SK-N-SH treated with all-trans-retinoic acid at 6 μM for 48 hours (cell line): ENCODE measurements at regions not wholly inside any gene's neighbourhood (a gene's known extent, or its start where the extent isn't known, plus 50 kb on each side); places are given as distances from the start of the nearest gene placed in this dataset.

ENCODE experiments used
- ATAC-seq: fragments of 200-7000 bp; cut with Tn5 transposase; 3 replicates; pipeline ENCODE4 v1.9.1; 2020; ENCODE audit warnings: mild to moderate bottlenecking, moderate library complexity
- ARNTL ChIP-seq: fragments of 450-650 bp; formaldehyde crosslinking; IDR thresholded peaks from 2 replicates; pipeline ENCODE4 v1.5.0; 2020; ENCODE audit warnings: low read depth, mild to moderate bottlenecking, moderate library complexity, borderline replicate concordance
- BACH2 ChIP-seq: fragments of 250-450 bp; sonication (Bioruptor Pico); IDR thresholded peaks from 2 replicates; pipeline ENCODE4 v1.9.0; 2021; ENCODE audit warnings: mild to moderate bottlenecking, borderline replicate concordance
- CSDC2 ChIP-seq: fragments of 250-450 bp; sonication (Bioruptor Pico); IDR thresholded peaks from 2 replicates; pipeline ENCODE4 v1.5.0; 2020; ENCODE audit warnings: mild to moderate bottlenecking, moderate library complexity
- ESRRG ChIP-seq: fragments of 250-450 bp; sonication (Bioruptor Pico); IDR thresholded peaks from 2 replicates; pipeline ENCODE4 v1.6.1; 2021; ENCODE audit warnings: mild to moderate bottlenecking
- GLIS3 ChIP-seq: fragments of 250-450 bp; sonication (Bioruptor Pico); IDR thresholded peaks from 2 replicates; pipeline ENCODE4 v1.5.0; 2020; ENCODE audit warnings: mild to moderate bottlenecking, moderate library complexity
- ISL1 ChIP-seq: fragments of 250-450 bp; sonication (Bioruptor Pico); IDR thresholded peaks from 2 replicates; pipeline ENCODE4 v2.1.2; 2022; ENCODE audit warnings: mild to moderate bottlenecking, moderate library complexity
- OSR1 ChIP-seq: fragments of 250-450 bp; sonication (Bioruptor Pico); IDR thresholded peaks from 2 replicates; pipeline ENCODE4 v1.8.0; 2022; ENCODE audit warnings: moderate library complexity, mild to moderate bottlenecking, inconsistent platforms
- PPARA ChIP-seq: fragments of 250-450 bp; sonication (Bioruptor Pico); IDR thresholded peaks from 2 replicates; pipeline ENCODE4 v1.5.0; 2020; ENCODE audit warnings: mild to moderate bottlenecking, borderline replicate concordance
- RARB ChIP-seq: fragments of 250-450 bp; sonication (Bioruptor Pico); IDR thresholded peaks from 2 replicates; pipeline ENCODE4 v1.8.0; 2021; ENCODE audit warnings: mild to moderate bottlenecking, moderate library complexity
- SNAI2 ChIP-seq: fragments of 250-450 bp; sonication (Bioruptor Pico); IDR thresholded peaks from 2 replicates; pipeline ENCODE4 v1.5.0; 2020; ENCODE audit warnings: mild to moderate bottlenecking, moderate library complexity
- TCF4 ChIP-seq: fragments of 250-450 bp; sonication (Bioruptor Pico); IDR thresholded peaks from 2 replicates; pipeline ENCODE4 v1.8.0; 2021; ENCODE audit warnings: mild to moderate bottlenecking, moderate library complexity, borderline replicate concordance
- TOX ChIP-seq: fragments of 250-450 bp; sonication (Bioruptor Pico); IDR thresholded peaks from 2 replicates; pipeline ENCODE4 v1.8.0; 2021; ENCODE audit warnings: mild to moderate bottlenecking, moderate library complexity, borderline replicate concordance
- ZC3H10 ChIP-seq: fragments of 250-450 bp; sonication (Bioruptor Pico); IDR thresholded peaks from 2 replicates; pipeline ENCODE4 v1.5.1; 2021; ENCODE audit warnings: mild to moderate bottlenecking, moderate library complexity
- ZFP30 ChIP-seq: fragments of 450-650 bp; formaldehyde crosslinking; IDR thresholded peaks from 2 replicates; pipeline ENCODE4 v1.5.0; 2022; ENCODE audit warnings: mild to moderate bottlenecking, moderate library complexity
- ZNF565 ChIP-seq: fragments of 450-650 bp; formaldehyde crosslinking; conservative IDR thresholded peaks from 2 replicates; pipeline ENCODE4 v1.5.0; 2020; ENCODE audit warnings: low read depth, mild to moderate bottlenecking, moderate library complexity
- ZNF70 ChIP-seq: fragments of 450-650 bp; formaldehyde crosslinking; IDR thresholded peaks from 2 replicates; pipeline ENCODE4 v1.5.0; 2020; ENCODE audit warnings: mild to moderate bottlenecking, moderate library complexity
- ZNF8 ChIP-seq: fragments of 450-650 bp; formaldehyde crosslinking; IDR thresholded peaks from 2 replicates; pipeline ENCODE4 v1.5.0; 2020; ENCODE audit warnings: mild to moderate bottlenecking, moderate library complexity
- TF ChIP-seq, protein P1 (sequence below): fragments of 250-450 bp; sonication (Bioruptor Pico); IDR thresholded peaks from 2 replicates; pipeline ENCODE4 v1.5.1; 2021; ENCODE audit warnings: mild to moderate bottlenecking, moderate library complexity
- TF ChIP-seq, protein P2 (sequence below): fragments of 250-450 bp; sonication (Bioruptor Pico); IDR thresholded peaks from 2 replicates; pipeline ENCODE4 v1.5.0; 2020; ENCODE audit warnings: mild to moderate bottlenecking, moderate library complexity
- TF ChIP-seq, protein P3 (sequence below): fragments of 250-450 bp; sonication (Bioruptor Pico); IDR thresholded peaks from 2 replicates; pipeline ENCODE4 v1.8.0; 2021; ENCODE audit warnings: low read depth, mild to moderate bottlenecking, moderate library complexity, borderline replicate concordance
- TF ChIP-seq, protein P4 (sequence below): fragments of 250-450 bp; sonication (Bioruptor Pico); IDR thresholded peaks from 2 replicates; pipeline ENCODE4 v1.8.0; 2020; ENCODE audit warnings: mild to moderate bottlenecking, moderate library complexity, borderline replicate concordance
- TF ChIP-seq, protein P5 (sequence below): fragments of 250-450 bp; sonication (Bioruptor Pico); IDR thresholded peaks from 2 replicates; pipeline ENCODE4 v1.5.1; 2020; ENCODE audit warnings: low read depth, mild to moderate bottlenecking, moderate library complexity

DNA sequence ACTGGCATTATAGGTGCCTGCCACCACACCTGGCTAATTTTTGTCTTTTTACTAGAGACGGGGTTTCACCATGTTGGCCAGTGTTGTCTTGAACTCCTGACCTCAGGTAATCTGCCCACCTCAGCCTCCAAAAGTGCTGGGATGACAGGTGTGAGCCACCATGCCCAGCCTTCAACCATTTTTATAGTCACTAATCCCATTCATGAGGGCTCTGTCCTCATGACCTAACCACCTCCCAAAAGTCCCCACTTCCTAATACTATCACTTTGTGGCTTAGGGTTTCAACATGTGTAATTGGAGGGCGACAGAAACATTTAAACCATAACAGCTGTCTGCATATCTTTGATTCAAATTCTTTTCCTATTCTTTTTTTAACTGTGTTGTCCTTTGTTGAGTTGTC is 229.6 kb upstream of the AGA start:
- no peak for TF ChIP-seq OSR1 (CRISPR knock-in tag)
- no peak for ATAC-seq

DNA sequence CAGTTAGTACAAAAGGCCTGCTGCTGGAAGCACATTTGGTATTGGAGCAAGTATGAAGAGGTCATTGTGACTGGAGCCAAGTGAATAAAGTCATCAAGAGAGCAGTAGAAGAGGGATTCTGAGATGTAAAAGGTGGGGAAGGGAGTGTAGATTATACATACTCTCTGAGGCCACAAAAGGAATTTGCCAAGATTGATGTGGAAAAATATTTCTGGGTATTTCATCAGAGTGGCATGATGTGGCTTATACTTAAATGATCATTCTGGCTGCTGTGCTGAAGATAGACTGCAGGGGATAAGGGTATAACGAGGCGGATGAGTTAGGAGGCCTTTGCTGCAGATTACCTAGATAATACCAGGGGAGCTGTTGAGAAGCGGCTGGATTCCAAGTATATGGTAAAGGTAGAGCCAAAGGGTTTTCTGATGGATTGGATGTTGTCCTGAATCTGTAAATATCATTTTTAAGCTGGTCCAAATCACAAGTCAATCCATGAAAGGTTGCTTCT is 231.8 kb upstream of the AGA start:
- no peak for ATAC-seq
- no peak for TF ChIP-seq ZFP30
- no peak for TF ChIP-seq PPARA (CRISPR knock-in tag)
- TF ChIP-seq, protein P1, sequence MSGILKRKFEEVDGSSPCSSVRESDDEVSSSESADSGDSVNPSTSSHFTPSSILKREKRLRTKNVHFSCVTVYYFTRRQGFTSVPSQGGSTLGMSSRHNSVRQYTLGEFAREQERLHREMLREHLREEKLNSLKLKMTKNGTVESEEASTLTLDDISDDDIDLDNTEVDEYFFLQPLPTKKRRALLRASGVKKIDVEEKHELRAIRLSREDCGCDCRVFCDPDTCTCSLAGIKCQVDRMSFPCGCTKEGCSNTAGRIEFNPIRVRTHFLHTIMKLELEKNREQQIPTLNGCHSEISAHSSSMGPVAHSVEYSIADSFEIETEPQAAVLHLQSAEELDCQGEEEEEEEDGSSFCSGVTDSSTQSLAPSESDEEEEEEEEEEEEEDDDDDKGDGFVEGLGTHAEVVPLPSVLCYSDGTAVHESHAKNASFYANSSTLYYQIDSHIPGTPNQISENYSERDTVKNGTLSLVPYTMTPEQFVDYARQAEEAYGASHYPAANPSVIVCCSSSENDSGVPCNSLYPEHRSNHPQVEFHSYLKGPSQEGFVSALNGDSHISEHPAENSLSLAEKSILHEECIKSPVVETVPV (CRISPR knock-in tag), result no peak
- no peak for TF ChIP-seq ZNF565
- TF ChIP-seq TCF4 (CRISPR knock-in tag), result no peak
- no peak for TF ChIP-seq SNAI2 (CRISPR knock-in tag)
- TF ChIP-seq ISL1 (CRISPR knock-in tag), result no peak
- TF ChIP-seq, protein P2, sequence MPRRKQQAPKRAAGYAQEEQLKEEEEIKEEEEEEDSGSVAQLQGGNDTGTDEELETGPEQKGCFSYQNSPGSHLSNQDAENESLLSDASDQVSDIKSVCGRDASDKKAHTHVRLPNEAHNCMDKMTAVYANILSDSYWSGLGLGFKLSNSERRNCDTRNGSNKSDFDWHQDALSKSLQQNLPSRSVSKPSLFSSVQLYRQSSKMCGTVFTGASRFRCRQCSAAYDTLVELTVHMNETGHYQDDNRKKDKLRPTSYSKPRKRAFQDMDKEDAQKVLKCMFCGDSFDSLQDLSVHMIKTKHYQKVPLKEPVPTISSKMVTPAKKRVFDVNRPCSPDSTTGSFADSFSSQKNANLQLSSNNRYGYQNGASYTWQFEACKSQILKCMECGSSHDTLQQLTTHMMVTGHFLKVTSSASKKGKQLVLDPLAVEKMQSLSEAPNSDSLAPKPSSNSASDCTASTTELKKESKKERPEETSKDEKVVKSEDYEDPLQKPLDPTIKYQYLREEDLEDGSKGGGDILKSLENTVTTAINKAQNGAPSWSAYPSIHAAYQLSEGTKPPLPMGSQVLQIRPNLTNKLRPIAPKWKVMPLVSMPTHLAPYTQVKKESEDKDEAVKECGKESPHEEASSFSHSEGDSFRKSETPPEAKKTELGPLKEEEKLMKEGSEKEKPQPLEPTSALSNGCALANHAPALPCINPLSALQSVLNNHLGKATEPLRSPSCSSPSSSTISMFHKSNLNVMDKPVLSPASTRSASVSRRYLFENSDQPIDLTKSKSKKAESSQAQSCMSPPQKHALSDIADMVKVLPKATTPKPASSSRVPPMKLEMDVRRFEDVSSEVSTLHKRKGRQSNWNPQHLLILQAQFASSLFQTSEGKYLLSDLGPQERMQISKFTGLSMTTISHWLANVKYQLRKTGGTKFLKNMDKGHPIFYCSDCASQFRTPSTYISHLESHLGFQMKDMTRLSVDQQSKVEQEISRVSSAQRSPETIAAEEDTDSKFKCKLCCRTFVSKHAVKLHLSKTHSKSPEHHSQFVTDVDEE (CRISPR knock-in tag), result no peak
- no peak for TF ChIP-seq ZNF8 (CRISPR knock-in tag)
- TF ChIP-seq, protein P3, sequence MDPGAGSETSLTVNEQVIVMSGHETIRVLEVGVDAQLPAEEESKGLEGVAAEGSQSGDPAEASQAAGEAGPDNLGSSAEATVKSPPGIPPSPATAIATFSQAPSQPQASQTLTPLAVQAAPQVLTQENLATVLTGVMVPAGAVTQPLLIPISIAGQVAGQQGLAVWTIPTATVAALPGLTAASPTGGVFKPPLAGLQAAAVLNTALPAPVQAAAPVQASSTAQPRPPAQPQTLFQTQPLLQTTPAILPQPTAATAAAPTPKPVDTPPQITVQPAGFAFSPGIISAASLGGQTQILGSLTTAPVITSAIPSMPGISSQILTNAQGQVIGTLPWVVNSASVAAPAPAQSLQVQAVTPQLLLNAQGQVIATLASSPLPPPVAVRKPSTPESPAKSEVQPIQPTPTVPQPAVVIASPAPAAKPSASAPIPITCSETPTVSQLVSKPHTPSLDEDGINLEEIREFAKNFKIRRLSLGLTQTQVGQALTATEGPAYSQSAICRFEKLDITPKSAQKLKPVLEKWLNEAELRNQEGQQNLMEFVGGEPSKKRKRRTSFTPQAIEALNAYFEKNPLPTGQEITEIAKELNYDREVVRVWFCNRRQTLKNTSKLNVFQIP (CRISPR knock-in tag), result no peak
- TF ChIP-seq ZNF70 (CRISPR knock-in tag), result no peak
- TF ChIP-seq, protein P4, sequence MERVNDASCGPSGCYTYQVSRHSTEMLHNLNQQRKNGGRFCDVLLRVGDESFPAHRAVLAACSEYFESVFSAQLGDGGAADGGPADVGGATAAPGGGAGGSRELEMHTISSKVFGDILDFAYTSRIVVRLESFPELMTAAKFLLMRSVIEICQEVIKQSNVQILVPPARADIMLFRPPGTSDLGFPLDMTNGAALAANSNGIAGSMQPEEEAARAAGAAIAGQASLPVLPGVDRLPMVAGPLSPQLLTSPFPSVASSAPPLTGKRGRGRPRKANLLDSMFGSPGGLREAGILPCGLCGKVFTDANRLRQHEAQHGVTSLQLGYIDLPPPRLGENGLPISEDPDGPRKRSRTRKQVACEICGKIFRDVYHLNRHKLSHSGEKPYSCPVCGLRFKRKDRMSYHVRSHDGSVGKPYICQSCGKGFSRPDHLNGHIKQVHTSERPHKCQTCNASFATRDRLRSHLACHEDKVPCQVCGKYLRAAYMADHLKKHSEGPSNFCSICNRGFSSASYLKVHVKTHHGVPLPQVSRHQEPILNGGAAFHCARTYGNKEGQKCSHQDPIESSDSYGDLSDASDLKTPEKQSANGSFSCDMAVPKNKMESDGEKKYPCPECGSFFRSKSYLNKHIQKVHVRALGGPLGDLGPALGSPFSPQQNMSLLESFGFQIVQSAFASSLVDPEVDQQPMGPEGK, result no peak
- no peak for TF ChIP-seq ZC3H10 (CRISPR knock-in tag)
- no peak for TF ChIP-seq ESRRG (CRISPR knock-in tag)
- no peak for TF ChIP-seq GLIS3 (CRISPR knock-in tag)

DNA sequence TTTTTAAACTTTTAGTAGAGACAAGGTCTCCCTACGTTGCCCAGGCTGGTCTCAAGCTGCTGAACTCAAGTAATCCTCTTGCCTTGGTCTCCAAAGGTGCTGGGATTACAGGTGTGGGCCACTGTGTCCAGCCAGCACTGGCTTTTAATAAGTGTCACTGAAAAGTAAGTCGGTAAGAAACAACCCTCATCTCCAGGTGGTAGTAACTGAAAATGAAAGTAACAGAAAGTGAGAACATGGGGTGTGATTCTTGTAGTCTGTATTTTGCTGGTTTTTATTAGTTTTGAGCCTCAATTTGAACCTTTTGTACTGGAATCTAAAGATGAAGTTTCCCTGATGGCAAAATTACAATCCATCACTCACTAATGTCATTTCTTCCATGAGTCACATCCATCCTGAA is 238.1 kb upstream of the AGA start:
- TF ChIP-seq OSR1 (CRISPR knock-in tag) (no peak), PPARA (CRISPR knock-in tag) (no peak), BACH2 (no peak), ESRRG (CRISPR knock-in tag) (no peak), ZFP30 (no peak), CSDC2 (no peak), ZNF8 (CRISPR knock-in tag) (no peak), RARB (CRISPR knock-in tag) (no peak), ISL1 (CRISPR knock-in tag) (no peak), ARNTL (CRISPR knock-in tag) (no peak), ZC3H10 (CRISPR knock-in tag) (no peak), GLIS3 (CRISPR knock-in tag) (no peak), TOX (CRISPR knock-in tag) (no peak), TCF4 (CRISPR knock-in tag) (no peak), ZNF565 (no peak)
- TF ChIP-seq, protein P4, result no peak
- TF ChIP-seq, protein P5, sequence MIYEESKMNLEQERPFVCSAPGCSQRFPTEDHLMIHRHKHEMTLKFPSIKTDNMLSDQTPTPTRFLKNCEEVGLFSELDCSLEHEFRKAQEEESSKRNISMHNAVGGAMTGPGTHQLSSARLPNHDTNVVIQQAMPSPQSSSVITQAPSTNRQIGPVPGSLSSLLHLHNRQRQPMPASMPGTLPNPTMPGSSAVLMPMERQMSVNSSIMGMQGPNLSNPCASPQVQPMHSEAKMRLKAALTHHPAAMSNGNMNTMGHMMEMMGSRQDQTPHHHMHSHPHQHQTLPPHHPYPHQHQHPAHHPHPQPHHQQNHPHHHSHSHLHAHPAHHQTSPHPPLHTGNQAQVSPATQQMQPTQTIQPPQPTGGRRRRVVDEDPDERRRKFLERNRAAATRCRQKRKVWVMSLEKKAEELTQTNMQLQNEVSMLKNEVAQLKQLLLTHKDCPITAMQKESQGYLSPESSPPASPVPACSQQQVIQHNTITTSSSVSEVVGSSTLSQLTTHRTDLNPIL (CRISPR knock-in tag), result no peak
- TF ChIP-seq, protein P1 (CRISPR knock-in tag), result no peak
- TF ChIP-seq, protein P3 (CRISPR knock-in tag), result no peak
- no peak for ATAC-seq
